CD4-positive, alpha-beta memory T cell (primary cell): ENCODE measurements at regions not wholly inside any gene's neighbourhood (a gene's known extent, or its start where the extent isn't known, plus 50 kb on each side); places are given as distances from the start of the nearest gene placed in this dataset.
A peak's percentile ranks its signal among the peaks of the same experiment; 100 is the strongest.

ENCODE experiments used
- CTCF ChIA-PET: fragments of 350-600 bp; sonication (Branson Sonifier 250); formaldehyde crosslinking; loops from one replicate; lab custom pipeline; 2021; ENCODE audit warnings: inconsistent platforms; ENCODE audit not compliant: partially characterized antibody; lab: Charles Lee
- POLR2A ChIA-PET: fragments of 350-600 bp; sonication (Branson Sonifier 250); formaldehyde crosslinking; loops from one replicate; lab custom pipeline; 2021; ENCODE audit not compliant: partially characterized antibody; lab: Charles Lee
- DNase-seq, 5 donors: peaks; one replicate each; pipeline versions ENCODE4 v3.0.0 to v3.0.0-alpha.2; 2020 to 2022; ENCODE audit warnings: mixed read lengths in 1 of 5
- H3K27ac ChIP-seq: one replicate; pipeline ENCODE4 v1.7.0; 2013; ENCODE audit warnings: low read depth, low read length
- H3K27me3 ChIP-seq: 2 replicates; pipeline ENCODE4 v1.7.0; 2013; ENCODE audit warnings: mild to moderate bottlenecking, low read length, moderate library complexity; ENCODE audit not compliant: insufficient read depth
- H3K36me3 ChIP-seq: 2 replicates; pipeline ENCODE4 v1.7.0; 2013; ENCODE audit warnings: mild to moderate bottlenecking, low read length, moderate library complexity; ENCODE audit not compliant: insufficient read depth
- H3K4me1 ChIP-seq: 2 replicates; pipeline ENCODE4 v1.7.0; 2013; ENCODE audit warnings: mild to moderate bottlenecking, low read length, moderate library complexity; ENCODE audit not compliant: insufficient read depth
- H3K4me3 ChIP-seq, 2 donors: one replicate each; pipeline ENCODE4 v1.7.0; 2013; ENCODE audit warnings: low read length in 2 of 2, mild to moderate bottlenecking in 1 of 2
- H3K9me3 ChIP-seq, 2 donors: one replicate each; pipeline ENCODE4 v1.7.0; 2013; ENCODE audit warnings: low read length in 2 of 2, control low read depth in 1 of 2; ENCODE audit not compliant: control insufficient read depth in 1 of 2
- H3K27ac Mint-ChIP-seq, 7 donors: one replicate each; pipeline ENCODE4 v1.8.0; 2020 to 2021; ENCODE audit warnings: mixed read lengths in 7 of 7, mild to moderate bottlenecking in 6 of 7, inconsistent platforms in 3 of 7, moderate library complexity in 3 of 7
- H3K27me3 Mint-ChIP-seq, 2 donors: one replicate each; pipeline ENCODE4 v1.8.0; 2020 to 2021; ENCODE audit warnings: mixed read lengths in 2 of 2
- H3K36me3 Mint-ChIP-seq, 2 donors: one replicate each; pipeline ENCODE4 v1.8.0; 2020 to 2021; ENCODE audit warnings: mixed read lengths in 2 of 2, inconsistent platforms in 1 of 2, mild to moderate bottlenecking in 1 of 2
- H3K4me1 Mint-ChIP-seq, 4 donors: one replicate each; pipeline ENCODE4 v1.8.0; 2020 to 2021; ENCODE audit warnings: mixed read lengths in 4 of 4, mild to moderate bottlenecking in 1 of 4
- H3K4me3 Mint-ChIP-seq, 8 donors: one replicate each; pipeline ENCODE4 v1.8.0; 2020 to 2021; ENCODE audit warnings: mixed read lengths in 8 of 8, mild to moderate bottlenecking in 7 of 8, moderate library complexity in 6 of 8, inconsistent platforms in 3 of 8
- H3K9me3 Mint-ChIP-seq, 8 donors: one replicate each; pipeline ENCODE4 v1.8.0; 2020 to 2021; ENCODE audit warnings: mixed read lengths in 8 of 8, mild to moderate bottlenecking in 5 of 8, inconsistent platforms in 3 of 8, moderate library complexity in 1 of 8
- intact Hi-C: fragments of 100-400 bp; cut with micrococcal nuclease; formaldehyde crosslinking; loops from one replicate; pipeline ENCODE4 v1.15.1; 2023

DNA sequence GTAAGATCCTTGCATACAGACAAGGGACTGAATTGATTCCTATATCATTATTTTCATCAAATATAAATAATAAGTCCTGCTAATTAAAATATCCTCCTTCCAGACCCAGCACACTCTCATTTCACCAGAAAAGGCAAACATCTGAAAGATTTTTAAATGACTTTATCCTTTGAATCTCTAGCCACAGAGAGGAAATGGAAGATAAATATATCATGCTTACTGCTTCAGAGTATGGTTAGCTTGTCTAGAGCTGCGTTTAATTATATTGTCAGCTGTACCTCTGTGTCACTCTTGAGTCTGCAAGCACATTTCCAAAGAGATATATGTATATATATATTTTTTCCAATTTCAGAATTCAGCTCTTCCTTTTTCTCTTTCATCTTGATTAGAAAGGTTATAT lies 232.7 kb downstream of the TRIB2 start:
- no peak for DNase-seq
- no peaks in the 10 kb centered on the region for H3K9me3 ChIP-seq
- H3K36me3 Mint-ChIP-seq = no peaks in the 10 kb centered on the region
- H3K4me3 Mint-ChIP-seq = no peak overlapping the region
- peaks cover 2 to 3% of the 10 kb centered on the region in 2 donors for H3K27me3 Mint-ChIP-seq
- H3K9me3 Mint-ChIP-seq = no peaks in the 10 kb centered on the region
- no peak overlapping the region for H3K27ac ChIP-seq
- no peaks in the 10 kb centered on the region for H3K27me3 ChIP-seq
- H3K27ac Mint-ChIP-seq = peak overlapping the region in 2 of 7 donors; percentile 31 to 36
- no peaks in the 10 kb centered on the region for H3K36me3 ChIP-seq
- H3K4me1 Mint-ChIP-seq = peaks cover 9 to 27% (median 13%) of the 10 kb centered on the region in 4 donors
- ChIA-PET CTCF (interaction anchor here (1.5 to 2.0 kb wide), 2 partner anchors 18 to 20 kb away, joined by 4 to 5 read pairs; no protein-coding TSS in a partner anchor), POLR2A (no interaction called here)
- intact Hi-C loops = no loop called here
- peaks cover 4% of the 10 kb centered on the region for H3K4me1 ChIP-seq
- no peak overlapping the region for H3K4me3 ChIP-seq

DNA sequence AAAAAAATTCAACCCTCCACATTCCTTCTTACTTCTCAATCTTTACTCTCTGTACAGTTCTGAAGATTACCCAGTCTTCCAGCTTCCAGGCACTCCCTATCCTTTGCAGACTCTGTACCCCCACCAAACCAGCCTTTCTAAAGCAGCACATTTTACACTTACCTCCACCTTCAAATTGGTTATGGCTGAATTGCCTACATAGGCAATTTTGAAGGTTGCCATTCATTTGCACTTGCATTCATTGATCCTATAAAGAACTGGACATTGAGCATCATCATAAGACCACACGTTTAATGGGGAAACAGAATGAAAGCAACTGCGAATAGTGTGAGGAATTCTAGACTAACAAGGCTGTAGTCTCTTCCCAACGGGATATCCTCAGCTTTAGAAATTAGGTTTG lies 233.4 kb downstream of the TRIB2 start:
- Mint-ChIP-seq H3K27me3 (peaks cover 2 to 3% of the 10 kb centered on the region in 2 donors), H3K27ac (peak overlapping the region in 1 of 7 donors; percentile 12), H3K9me3 (peaks cover 0 to 2% (median 0%) of the 10 kb centered on the region in 8 donors), H3K4me1 (peaks cover 9 to 27% (median 13%) of the 10 kb centered on the region in 4 donors), H3K4me3 (peak overlapping the region in 1 of 8 donors; percentile 57), H3K36me3 (no peaks in the 10 kb centered on the region)
- H3K4me1 ChIP-seq = peaks cover 4% of the 10 kb centered on the region
- no peak overlapping the region for H3K4me3 ChIP-seq
- H3K27ac ChIP-seq = no peak overlapping the region
- ChIA-PET CTCF (interaction anchor here (2.0 kb wide), 1 partner anchor 21 kb away, joined by 5 read pairs; no protein-coding TSS in a partner anchor), POLR2A (no interaction called here)
- no peaks in the 10 kb centered on the region for H3K9me3 ChIP-seq
- no peaks in the 10 kb centered on the region for H3K27me3 ChIP-seq
- DNase-seq = no peak
- intact Hi-C loops = no loop called here
- H3K36me3 ChIP-seq = no peaks in the 10 kb centered on the region

DNA sequence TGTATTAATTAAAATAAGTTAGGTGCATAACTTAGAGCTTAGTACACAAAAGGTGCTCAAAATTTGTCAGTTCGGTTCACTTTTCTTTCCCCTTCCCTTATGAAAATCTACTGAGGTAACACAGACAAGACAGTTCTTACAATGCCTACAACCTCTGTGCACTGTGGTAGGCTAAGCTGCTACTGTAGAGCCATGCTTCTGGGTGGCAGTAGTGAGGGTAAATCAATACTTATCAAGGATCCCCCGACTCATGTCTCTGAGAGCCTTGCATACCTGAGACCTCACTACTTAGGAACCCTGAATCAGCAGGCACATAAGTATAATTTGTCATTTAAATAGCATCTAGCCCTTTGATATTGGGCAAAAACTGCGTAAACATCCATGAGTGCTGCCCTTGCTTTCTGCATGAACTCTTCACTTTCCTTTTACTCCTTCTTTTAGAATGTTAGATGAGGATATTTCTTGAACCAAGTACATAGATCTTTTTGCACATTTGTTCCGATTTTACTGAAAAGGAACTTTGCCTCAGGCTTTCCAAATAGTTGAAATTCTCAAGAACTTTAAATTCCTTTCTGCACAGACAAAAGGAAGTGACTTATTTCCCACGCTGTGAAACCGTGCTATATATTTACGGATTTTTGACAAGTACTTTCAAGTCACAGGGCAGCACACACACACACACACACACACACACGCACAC lies 234.4 kb downstream of the TRIB2 start:
- Mint-ChIP-seq H3K4me3 (no peak overlapping the region), H3K4me1 (peaks cover 9 to 27% (median 13%) of the 10 kb centered on the region in 4 donors), H3K9me3 (peaks cover 0 to 3% (median 0%) of the 10 kb centered on the region in 8 donors), H3K27me3 (peaks cover 2 to 3% of the 10 kb centered on the region in 2 donors), H3K27ac (no peak overlapping the region), H3K36me3 (no peaks in the 10 kb centered on the region)
- no peak for DNase-seq
- no peaks in the 10 kb centered on the region for H3K9me3 ChIP-seq
- no peak overlapping the region for H3K4me3 ChIP-seq
- POLR2A ChIA-PET = no interaction called here
- H3K36me3 ChIP-seq = no peaks in the 10 kb centered on the region
- no peak overlapping the region for H3K27ac ChIP-seq
- peaks cover 4% of the 10 kb centered on the region for H3K4me1 ChIP-seq
- CTCF ChIA-PET = interaction anchor here (0.8 kb wide), 1 partner anchor 19 kb away, joined by 3 read pairs; no protein-coding TSS in a partner anchor
- intact Hi-C loops = no loop called here
- no peaks in the 10 kb centered on the region for H3K27me3 ChIP-seq

DNA sequence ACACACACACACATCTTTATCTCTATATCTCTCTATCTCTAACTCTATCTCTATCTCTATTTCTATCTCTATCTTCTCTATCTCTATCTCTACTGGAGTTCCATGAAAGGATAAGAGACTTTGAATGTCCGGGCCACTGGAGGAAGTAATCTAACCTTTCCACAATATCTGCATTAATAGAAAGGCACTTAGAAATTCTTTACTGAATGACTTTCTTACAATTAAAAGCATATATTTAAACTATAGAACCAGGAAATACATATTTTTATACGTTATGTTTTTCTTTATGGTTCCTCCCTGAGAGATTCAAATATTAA lies 234.9 kb downstream of the TRIB2 start:
- POLR2A ChIA-PET = no interaction called here

DNA sequence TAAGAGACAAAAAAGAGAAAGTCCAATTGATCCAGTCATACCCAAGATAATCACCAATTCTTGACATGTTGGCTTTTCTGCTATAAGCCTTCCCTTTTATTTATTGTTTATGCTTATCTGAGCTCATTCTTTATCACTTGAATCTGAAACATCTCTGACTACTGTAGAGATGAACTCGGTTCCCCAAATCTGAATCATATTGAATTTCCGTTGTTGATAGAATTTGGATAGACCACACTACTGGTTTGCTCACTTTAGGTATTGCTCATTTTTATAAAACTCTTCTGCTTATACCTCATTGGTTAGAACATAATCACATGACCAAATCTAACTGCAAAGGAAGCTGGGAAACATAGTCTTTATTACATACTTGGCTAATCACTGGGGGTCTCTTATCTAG lies 236.9 kb downstream of the TRIB2 start:
- H3K4me3 Mint-ChIP-seq = no peak overlapping the region
- intact Hi-C loops = no loop called here
- CTCF ChIA-PET = no interaction called here
- Histone ChIP-seq H3K36me3 (no peaks in the 10 kb centered on the region), H3K4me3 (no peak overlapping the region), H3K27me3 (no peaks in the 10 kb centered on the region), H3K4me1 (peaks cover 4% of the 10 kb centered on the region), H3K27ac (no peak overlapping the region), H3K9me3 (no peaks in the 10 kb centered on the region)
- no peaks in the 10 kb centered on the region for H3K36me3 Mint-ChIP-seq
- DNase-seq = no peak
- POLR2A ChIA-PET = no interaction called here
- H3K9me3 Mint-ChIP-seq = peaks cover 0 to 3% (median 0%) of the 10 kb centered on the region in 8 donors
- no peak overlapping the region for H3K27ac Mint-ChIP-seq
- peaks cover 2 to 3% of the 10 kb centered on the region in 2 donors for H3K27me3 Mint-ChIP-seq
- peaks cover 8 to 21% (median 12%) of the 10 kb centered on the region in 4 donors for H3K4me1 Mint-ChIP-seq

More for the DNA sequence above, 234.9 kb downstream of the TRIB2 start:
- Histone ChIP-seq H3K4me3 (no peak overlapping the region), H3K27ac (no peak overlapping the region), H3K4me1 (peaks cover 4% of the 10 kb centered on the region), H3K36me3 (no peaks in the 10 kb centered on the region), H3K27me3 (no peaks in the 10 kb centered on the region), H3K9me3 (no peaks in the 10 kb centered on the region)
- CTCF ChIA-PET = no interaction called here
- Mint-ChIP-seq H3K9me3 (peaks cover 0 to 3% (median 0%) of the 10 kb centered on the region in 8 donors), H3K36me3 (no peaks in the 10 kb centered on the region), H3K27me3 (peaks cover 2 to 3% of the 10 kb centered on the region in 2 donors), H3K27ac (peak overlapping the region in 1 of 7 donors; percentile 29), H3K4me1 (peaks cover 9 to 27% (median 13%) of the 10 kb centered on the region in 4 donors), H3K4me3 (no peak overlapping the region)
- DNase-seq = no peak
- intact Hi-C loops = no loop called here

DNA sequence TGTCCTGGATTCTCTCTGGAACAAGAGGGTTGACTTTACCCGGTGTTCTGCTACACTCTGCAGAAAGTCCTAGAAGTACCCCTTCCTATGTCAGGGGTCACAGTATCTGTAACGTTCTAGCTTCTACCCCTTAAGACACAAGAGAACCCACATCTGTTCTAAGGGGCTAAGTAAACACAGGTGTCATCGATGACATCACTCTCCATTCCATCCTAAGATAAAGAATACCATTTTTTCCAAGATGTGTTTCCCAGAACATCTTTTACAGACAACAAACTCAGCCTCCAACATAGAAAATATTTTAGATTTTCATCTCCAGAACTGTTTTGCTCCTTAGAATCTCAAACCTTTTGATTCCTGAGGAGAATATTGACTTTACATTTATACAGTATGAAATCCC lies 239.1 kb downstream of the TRIB2 start:
- H3K36me3 ChIP-seq = no peaks in the 10 kb centered on the region
- intact Hi-C loops = no loop called here
- POLR2A ChIA-PET = no interaction called here
- peaks cover 0 to 9% (median 2%) of the 10 kb centered on the region in 8 donors for H3K9me3 Mint-ChIP-seq
- H3K27ac ChIP-seq = no peak overlapping the region
- H3K4me1 Mint-ChIP-seq = peaks cover 0 to 4% (median 2%) of the 10 kb centered on the region in 4 donors
- no peak for DNase-seq
- H3K27ac Mint-ChIP-seq = no peak overlapping the region
- H3K4me3 Mint-ChIP-seq = no peak overlapping the region
- CTCF ChIA-PET = interaction anchor here (1.3 kb wide), 1 partner anchor 25 kb away, joined by 6 read pairs; no protein-coding TSS in a partner anchor
- no peak overlapping the region for H3K4me3 ChIP-seq
- H3K27me3 Mint-ChIP-seq = peaks cover 2 to 3% of the 10 kb centered on the region in 2 donors
- no peaks in the 10 kb centered on the region for H3K9me3 ChIP-seq
- no peaks in the 10 kb centered on the region for H3K36me3 Mint-ChIP-seq
- no peaks in the 10 kb centered on the region for H3K4me1 ChIP-seq
- no peaks in the 10 kb centered on the region for H3K27me3 ChIP-seq

DNA sequence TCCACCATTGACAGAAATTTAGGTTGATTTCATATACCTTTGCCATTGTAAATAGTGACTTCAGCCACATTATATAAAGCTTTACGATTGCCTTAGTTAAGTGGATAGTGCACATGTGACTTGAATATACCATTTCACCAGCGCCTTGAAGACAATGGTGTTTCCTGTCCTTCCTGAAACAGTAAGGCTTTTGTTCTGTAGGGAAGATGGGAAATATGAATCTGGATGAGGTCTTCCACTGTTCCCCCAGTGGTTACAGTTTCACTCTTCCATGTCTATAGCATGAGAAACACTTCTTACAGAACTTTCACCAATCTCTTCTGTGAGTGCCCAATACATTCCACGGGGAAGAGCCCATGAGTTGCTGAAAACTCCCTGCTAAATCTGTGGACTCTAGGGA lies 240.5 kb downstream of the TRIB2 start:
- H3K27me3 Mint-ChIP-seq = peaks cover 2 to 3% of the 10 kb centered on the region in 2 donors

More for the DNA sequence above, 240.5 kb downstream of the TRIB2 start:
- Histone ChIP-seq H3K27me3 (no peaks in the 10 kb centered on the region), H3K9me3 (no peaks in the 10 kb centered on the region), H3K4me3 (no peak overlapping the region), H3K27ac (no peak overlapping the region), H3K4me1 (no peaks in the 10 kb centered on the region), H3K36me3 (no peaks in the 10 kb centered on the region)
- ChIA-PET CTCF (no interaction called here), POLR2A (no interaction called here)
- H3K36me3 Mint-ChIP-seq = no peaks in the 10 kb centered on the region
- no peak for DNase-seq
- peaks cover 0 to 5% (median under 1%) of the 10 kb centered on the region in 4 donors for H3K4me1 Mint-ChIP-seq
- intact Hi-C loops = no loop called here
- peaks cover 0 to 9% (median 2%) of the 10 kb centered on the region in 8 donors for H3K9me3 Mint-ChIP-seq
- H3K27ac Mint-ChIP-seq = no peak overlapping the region
- no peak overlapping the region for H3K4me3 Mint-ChIP-seq
